GM19035 (cell line): ENCODE measurements at regions not wholly inside any gene's neighbourhood (a gene's known extent, or its start where the extent isn't known, plus 50 kb on each side); places are given as distances from the start of the nearest gene placed in this dataset.
"Not testable (repeated sequence)": the region's sequence is repeated elsewhere in the genome, so short reads cannot be mapped to it uniquely, and the experiment has no call there.

Experiments used
- ATAC-seq: cut with Tn5 transposase; IDR thresholded peaks from one replicate; pipeline ENCODE4 v1.9.1; 2021; ENCODE audit not compliant: unreplicated experiment

GRCh38 chr2:134063916-134064315 is 190.0 kb upstream of the MGAT5 start:
- not testable (repeated sequence) for ATAC-seq

- no peak for ATAC-seq
Measured at GRCh38 chr2:134070281-134070741, 183.6 kb upstream of the MGAT5 start.

GRCh38 chr2:134072341-134072740 is 181.5 kb upstream of the MGAT5 start:
- ATAC-seq: no peak

- ATAC-seq: no peak
Measured at GRCh38 chr2:134073023-134073422, 180.8 kb upstream of the MGAT5 start.

DNA sequence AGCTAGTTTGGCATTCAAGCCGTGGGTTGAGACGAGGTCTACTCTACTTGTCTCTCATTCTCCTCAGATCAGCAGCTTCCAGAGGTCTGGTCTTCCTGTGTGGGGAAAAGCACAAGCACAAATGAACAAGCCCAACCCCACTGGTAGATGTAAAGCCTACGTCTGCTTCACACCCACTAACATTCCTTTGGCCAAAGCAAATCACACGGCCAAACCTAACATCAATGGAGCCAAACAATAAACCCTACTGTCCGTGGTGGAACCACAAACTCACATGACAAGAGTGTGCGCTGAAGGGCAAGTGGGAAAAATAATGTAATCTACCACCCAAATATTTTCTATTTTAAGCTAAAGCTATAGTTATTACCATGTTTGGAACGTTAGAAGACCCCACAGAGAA is 179.3 kb upstream of the MGAT5 start:
- ATAC-seq: no peak

GRCh38 chr2:134075204-134075603 is 178.7 kb upstream of the MGAT5 start:
- no peak for ATAC-seq

- ATAC-seq: no peak
Measured at GRCh38 chr2:134078354-134078753, 175.5 kb upstream of the MGAT5 start.

GRCh38 chr2:134079373-134079772 is 174.5 kb upstream of the MGAT5 start:
- ATAC-seq: peak; percentile 90

- no peak for ATAC-seq
Measured at GRCh38 chr2:134080386-134081089, 173.3 kb upstream of the MGAT5 start.

DNA sequence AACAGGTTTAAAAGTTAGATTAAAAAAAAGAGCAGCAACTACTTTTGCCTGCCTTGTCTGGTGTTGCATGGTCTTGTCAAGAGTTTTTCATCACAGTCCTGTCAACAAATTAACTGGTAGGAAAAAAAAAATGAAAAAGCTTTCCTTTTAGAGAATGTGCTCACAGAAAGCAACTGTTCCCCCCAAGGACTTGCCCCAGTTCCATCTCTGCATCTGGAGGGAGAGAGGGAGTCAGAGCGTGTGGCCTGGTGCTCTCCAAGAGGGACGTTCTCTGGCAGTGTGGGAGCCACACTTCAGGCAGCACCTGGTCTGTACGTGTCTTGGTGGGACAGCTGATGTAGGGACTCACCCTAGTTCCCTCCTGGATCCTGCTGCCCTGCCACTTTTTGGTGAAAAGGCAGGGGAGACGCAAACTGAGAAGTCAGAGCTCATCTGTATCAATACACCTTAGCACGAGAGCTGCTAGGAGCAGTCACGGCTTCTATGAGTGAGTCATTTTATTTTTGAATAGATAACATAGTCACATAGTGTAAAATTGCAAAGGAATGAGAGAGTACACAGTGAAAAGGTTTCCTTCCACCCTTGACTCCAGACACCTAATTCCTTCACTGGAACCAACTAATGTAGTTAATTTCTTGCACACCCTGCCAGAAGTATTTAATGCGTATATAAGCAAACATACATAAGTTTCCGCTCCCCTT is 172.5 kb upstream of the MGAT5 start:
- no peak for ATAC-seq

GRCh38 chr2:134083548-134083947 is 170.3 kb upstream of the MGAT5 start:
- no peak for ATAC-seq

GRCh38 chr2:134086594-134087219 is 167.2 kb upstream of the MGAT5 start:
- ATAC-seq: no peak

DNA sequence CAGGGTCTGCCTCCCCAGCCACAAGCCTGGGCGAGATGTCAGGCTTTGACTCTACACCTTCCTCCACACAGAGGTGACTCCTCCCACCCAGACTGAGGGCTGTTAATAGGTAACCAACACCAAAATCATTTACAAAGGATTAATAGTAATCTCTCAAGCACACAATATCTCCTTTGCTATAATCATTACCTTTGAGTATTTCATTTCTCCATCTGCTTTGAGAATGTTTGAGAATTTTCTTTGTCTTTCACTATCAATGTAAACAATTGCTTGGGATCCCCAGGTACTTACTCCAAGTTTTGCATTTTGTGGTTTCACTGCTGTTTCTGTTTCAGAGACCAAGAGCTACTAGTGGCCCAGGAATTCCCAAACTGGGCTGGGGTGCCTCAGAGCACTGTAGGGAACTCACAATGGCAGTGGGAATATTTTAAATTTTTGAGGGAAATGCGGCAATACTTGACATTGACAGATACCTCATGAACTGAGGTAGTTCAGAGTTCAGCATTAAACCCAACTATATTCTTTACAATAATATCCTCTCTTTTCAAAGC is 166.4 kb upstream of the MGAT5 start:
- ATAC-seq: peak; percentile 69

DNA sequence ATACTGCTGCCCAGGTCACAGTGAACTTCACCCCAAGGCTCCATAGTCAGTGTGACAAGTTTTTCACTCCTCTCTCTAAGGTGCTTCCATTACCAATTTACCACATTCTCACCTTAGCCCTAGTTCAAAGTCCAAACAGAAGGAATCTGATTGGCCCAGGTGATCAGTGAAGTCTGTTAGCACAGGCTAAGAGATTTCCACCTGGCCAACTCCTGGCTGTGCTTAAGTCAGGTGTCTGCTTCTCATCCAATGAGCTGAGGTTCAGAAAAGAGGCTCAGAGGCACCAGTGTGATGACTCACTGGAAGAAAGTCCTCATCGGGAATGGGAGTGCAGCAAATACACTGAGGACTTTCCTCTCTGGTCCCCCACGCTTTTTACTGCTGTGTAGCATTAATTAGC is 164.4 kb upstream of the MGAT5 start:
- ATAC-seq: no peak

DNA sequence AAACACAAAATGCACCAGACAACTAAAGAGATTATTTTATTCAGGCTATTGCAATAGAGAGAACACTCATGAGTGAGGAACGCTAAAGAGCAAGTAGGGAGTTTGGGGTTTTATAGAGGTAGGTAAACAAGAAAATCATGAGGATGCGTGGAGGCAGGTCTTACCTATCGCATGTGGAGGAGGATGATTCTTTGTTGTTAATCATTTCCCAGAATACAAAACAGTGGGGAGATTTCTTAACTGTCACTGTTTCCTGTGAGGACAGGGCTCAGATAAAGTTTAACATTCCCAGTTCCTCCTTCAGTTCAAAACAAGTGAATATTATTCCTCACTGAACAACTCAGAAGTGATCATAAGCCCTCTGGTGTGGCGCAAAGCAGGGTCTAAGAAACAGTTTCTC is 156.1 kb upstream of the MGAT5 start:
- no peak for ATAC-seq

- no peak for ATAC-seq
Measured at GRCh38 chr2:134098321-134098720, 155.6 kb upstream of the MGAT5 start.

- ATAC-seq: no peak
Measured at GRCh38 chr2:134099273-134099672, 154.6 kb upstream of the MGAT5 start.

DNA sequence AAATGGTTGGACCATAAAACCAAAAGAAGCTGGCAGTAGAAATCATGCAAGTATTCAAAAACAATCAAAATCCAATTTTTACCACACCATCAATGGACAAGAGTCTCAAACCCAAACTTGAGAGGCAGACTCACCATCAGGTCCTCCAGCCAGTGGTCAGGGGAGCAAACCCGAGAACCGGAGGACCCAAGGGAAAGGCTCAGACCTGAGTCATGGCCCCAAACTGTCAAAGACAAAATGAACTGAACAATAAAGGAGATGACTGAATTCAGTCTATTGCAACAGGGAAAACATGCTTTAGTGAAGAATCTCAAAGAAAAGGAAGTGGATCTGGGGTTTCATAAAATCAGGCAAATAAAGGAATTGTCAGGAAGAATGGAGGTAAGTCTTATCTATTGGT is 150.7 kb upstream of the MGAT5 start:
- no peak for ATAC-seq

GRCh38 chr2:134104754-134105153 is 149.1 kb upstream of the MGAT5 start:
- no peak for ATAC-seq

- no peak for ATAC-seq
Measured at GRCh38 chr2:134107402-134107801, 146.5 kb upstream of the MGAT5 start.

GRCh38 chr2:134108113-134108512 is 145.8 kb upstream of the MGAT5 start:
- no peak for ATAC-seq

- ATAC-seq: no peak
Measured at GRCh38 chr2:134109246-134109645, 144.6 kb upstream of the MGAT5 start.
